ENCODE measurements at regions not wholly inside any gene's neighbourhood (a gene's known extent, or its start where the extent isn't known, plus 50 kb on each side); places are given as distances from the start of the nearest gene placed in this dataset.

- TF ChIP-seq CTCF (IDR thresholded peaks at IDR 0.05; ENCODE audit: insufficient read depth, low read length, severe bottlenecking), result no peak
- FAIRE-seq, result no peak
- DNase-seq (ENCODE audit: low read depth), result peak; percentile 26
Observed at GRCh38 chr4:108301545-108302251, 133.0 kb upstream of the LEF1 start.

GRCh38 chr4:108297605-108298004 lies 128.9 kb upstream of the LEF1 start:
- DNase-seq (ENCODE audit: low read depth) (no peak), FAIRE-seq (no peak)
- Histone ChIP-seq H3K27me3 (ENCODE audit: control insufficient read depth, insufficient read depth, low read length) (no peaks in the 10 kb centered on the region), H3K4me3 (ENCODE audit: low read depth, low read length) (no peak overlapping the region), H3K36me3 (ENCODE audit: control insufficient read depth, insufficient read depth, low read length) (no peaks in the 10 kb centered on the region)
- no peak for TF ChIP-seq CTCF (IDR thresholded peaks at IDR 0.05; ENCODE audit: insufficient read depth, low read length, severe bottlenecking)

More at GRCh38 chr4:108301545-108302251, 133.0 kb upstream of the LEF1 start:
- no peaks in the 10 kb centered on the region for H3K36me3 ChIP-seq (ENCODE audit: control insufficient read depth, insufficient read depth, low read length)
- no peak overlapping the region for H3K4me3 ChIP-seq (ENCODE audit: low read depth, low read length)
- H3K27me3 ChIP-seq (ENCODE audit: control insufficient read depth, insufficient read depth, low read length), result no peaks in the 10 kb centered on the region

GRCh38 chr4:108292229-108292628 lies 123.5 kb upstream of the LEF1 start:
- H3K4me3 ChIP-seq (ENCODE audit: low read depth, low read length), result no peak overlapping the region
- FAIRE-seq (no peak), DNase-seq (ENCODE audit: low read depth) (no peak)
- H3K27me3 ChIP-seq (ENCODE audit: control insufficient read depth, insufficient read depth, low read length), result no peaks in the 10 kb centered on the region
- TF ChIP-seq CTCF (IDR thresholded peaks at IDR 0.05; ENCODE audit: insufficient read depth, low read length, severe bottlenecking), result no peak
- no peaks in the 10 kb centered on the region for H3K36me3 ChIP-seq (ENCODE audit: control insufficient read depth, insufficient read depth, low read length)

GRCh38 chr4:108291137-108291536 lies 122.4 kb upstream of the LEF1 start:
- no peaks in the 10 kb centered on the region for H3K36me3 ChIP-seq (ENCODE audit: control insufficient read depth, insufficient read depth, low read length)
- DNase-seq (ENCODE audit: low read depth) (no peak), FAIRE-seq (no peak)
- H3K4me3 ChIP-seq (ENCODE audit: low read depth, low read length), result no peak overlapping the region
- no peak for TF ChIP-seq CTCF (IDR thresholded peaks at IDR 0.05; ENCODE audit: insufficient read depth, low read length, severe bottlenecking)
- H3K27me3 ChIP-seq (ENCODE audit: control insufficient read depth, insufficient read depth, low read length), result no peaks in the 10 kb centered on the region

GRCh38 chr4:108287834-108288413 lies 119.2 kb upstream of the LEF1 start:
- Histone ChIP-seq H3K4me3 (ENCODE audit: low read depth, low read length) (no peak overlapping the region), H3K27me3 (ENCODE audit: control insufficient read depth, insufficient read depth, low read length) (no peaks in the 10 kb centered on the region), H3K36me3 (ENCODE audit: control insufficient read depth, insufficient read depth, low read length) (no peaks in the 10 kb centered on the region)
- FAIRE-seq (no peak), DNase-seq (ENCODE audit: low read depth) (peak; percentile 29)
- no peak for TF ChIP-seq CTCF (IDR thresholded peaks at IDR 0.05; ENCODE audit: insufficient read depth, low read length, severe bottlenecking)
